Karpas-422 (cell line): ENCODE measurements at regions not wholly inside any gene's neighbourhood (a gene's known extent, or its start where the extent isn't known, plus 50 kb on each side); places are given as distances from the start of the nearest gene placed in this dataset.

Experiments
- DNase-seq: peaks from one replicate; pipeline ENCODE4 v3.0.0-alpha.2; 2015
- H2AFZ ChIP-seq: fragments of 200-600 bp; sonication (generic); 2 replicates; pipeline ENCODE4 v1.6.1; 2014; ENCODE audit warnings: antibody characterized with exemption, low read length, mixed read lengths
- H3K27ac ChIP-seq: fragments of 200-600 bp; sonication (generic); 2 replicates; pipeline ENCODE4 v1.5.1; 2014; ENCODE audit warnings: mild to moderate bottlenecking, low read length, moderate library complexity
- H3K27me3 ChIP-seq: fragments of 200-600 bp; sonication (generic); 2 replicates; pipeline ENCODE4 v1.6.1; 2014; ENCODE audit warnings: low read length, mixed read lengths
- H3K36me3 ChIP-seq: fragments of 200-600 bp; sonication (generic); 2 replicates; pipeline ENCODE4 v1.6.1; 2014; ENCODE audit warnings: low read length, mixed read lengths; ENCODE audit not compliant: insufficient read depth
- H3K4me1 ChIP-seq: fragments of 200-600 bp; sonication (generic); 2 replicates; pipeline ENCODE4 v1.6.1; 2014; ENCODE audit warnings: mild to moderate bottlenecking, low read length, mixed read lengths
- H3K4me2 ChIP-seq: fragments of 200-600 bp; sonication (generic); 2 replicates; pipeline ENCODE4 v1.6.1; 2014; ENCODE audit warnings: low read length, low read depth, mild to moderate bottlenecking; ENCODE audit not compliant: poor library complexity, severe bottlenecking
- H3K4me3 ChIP-seq: fragments of 200-600 bp; sonication (generic); 2 replicates; pipeline ENCODE4 v1.5.1; 2014; ENCODE audit warnings: mild to moderate bottlenecking, antibody characterized with exemption, low read length, mixed read lengths
- H3K79me2 ChIP-seq: fragments of 200-600 bp; sonication (generic); 2 replicates; pipeline ENCODE4 v1.6.1; 2014; ENCODE audit warnings: mild to moderate bottlenecking, low read length, mixed read lengths
- H3K9ac ChIP-seq: fragments of 200-600 bp; sonication (generic); 2 replicates; pipeline ENCODE4 v1.6.0; 2014; ENCODE audit warnings: low read length
- H3K9me2 ChIP-seq: fragments of 200-600 bp; sonication (generic), shearing (Covaris generic); replicated peaks from 2 replicates; pipeline ENCODE4 v1.6.0; 2014; ENCODE audit warnings: mild to moderate bottlenecking, low read length, moderate library complexity; ENCODE audit not compliant: insufficient read depth
- H3K9me3 ChIP-seq: fragments of 300-700, 200-600 bp; sonication (generic); 2 replicates; pipeline ENCODE4 v1.6.1; 2014; ENCODE audit warnings: low read length, mixed read lengths
- H4K20me1 ChIP-seq: fragments of 200-600 bp; sonication (generic); 2 replicates; pipeline ENCODE4 v1.6.1; 2014; ENCODE audit warnings: mild to moderate bottlenecking, antibody characterized with exemption, low read length, low read depth; ENCODE audit not compliant: insufficient read depth

DNA sequence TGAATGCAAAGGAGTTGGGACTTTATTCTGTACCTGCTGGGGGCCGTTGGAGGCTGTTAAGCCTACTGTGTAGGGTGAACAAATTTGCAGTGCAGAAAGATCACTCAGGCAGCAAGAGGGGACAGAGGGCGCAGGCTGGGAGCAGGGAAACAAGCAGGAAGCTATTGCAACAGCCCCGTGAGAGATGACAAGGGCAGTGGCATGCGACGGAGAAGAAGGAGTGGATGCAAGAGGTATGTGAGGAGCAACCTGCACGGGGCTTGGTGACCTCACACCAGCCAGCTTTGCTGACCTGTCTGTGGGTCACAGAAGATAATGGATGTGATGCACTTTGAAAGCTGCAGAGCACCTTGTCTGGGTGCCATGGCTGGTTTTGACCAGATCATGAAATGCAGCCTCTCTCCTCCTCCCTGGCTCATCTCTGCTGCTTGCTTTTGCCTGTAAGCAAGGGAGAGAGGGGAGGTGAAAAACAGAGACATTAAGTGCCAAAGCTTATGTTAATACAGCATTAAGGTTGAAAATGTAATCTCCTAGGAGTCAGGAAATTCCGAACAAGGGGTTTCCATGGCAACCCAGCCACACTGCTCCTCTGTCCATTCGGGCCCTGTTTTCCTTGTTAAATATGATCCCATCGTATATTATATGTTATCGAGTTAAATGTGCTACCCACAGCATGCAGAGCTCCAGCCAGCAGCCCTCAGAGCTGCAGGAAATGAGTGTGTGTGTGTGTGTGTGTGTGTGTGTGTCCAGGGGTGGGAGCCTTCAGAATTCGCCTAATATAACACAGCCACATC, 314.3 kb upstream of the ZMIZ1 start:
- Histone ChIP-seq H3K9ac (no peak overlapping the region), H3K79me2 (no peaks in the 10 kb centered on the region), H4K20me1 (peaks cover 22% of the 10 kb centered on the region; the same call in 1 of the 2 replicates), H3K9me2 (no peaks in the 10 kb centered on the region), H3K4me3 (no peak overlapping the region), H3K27me3 (0 out of 2 replicates have a peak, but pooled peaks cover 3% of the 10 kb centered on the region), H3K4me2 (no peak overlapping the region), H3K4me1 (peaks cover 22% of the 10 kb centered on the region), H3K36me3 (no peaks in the 10 kb centered on the region), H3K9me3 (no peaks in the 10 kb centered on the region), H2AFZ (no peak overlapping the region), H3K27ac (no peak overlapping the region)
- DNase-seq: no peak

DNA sequence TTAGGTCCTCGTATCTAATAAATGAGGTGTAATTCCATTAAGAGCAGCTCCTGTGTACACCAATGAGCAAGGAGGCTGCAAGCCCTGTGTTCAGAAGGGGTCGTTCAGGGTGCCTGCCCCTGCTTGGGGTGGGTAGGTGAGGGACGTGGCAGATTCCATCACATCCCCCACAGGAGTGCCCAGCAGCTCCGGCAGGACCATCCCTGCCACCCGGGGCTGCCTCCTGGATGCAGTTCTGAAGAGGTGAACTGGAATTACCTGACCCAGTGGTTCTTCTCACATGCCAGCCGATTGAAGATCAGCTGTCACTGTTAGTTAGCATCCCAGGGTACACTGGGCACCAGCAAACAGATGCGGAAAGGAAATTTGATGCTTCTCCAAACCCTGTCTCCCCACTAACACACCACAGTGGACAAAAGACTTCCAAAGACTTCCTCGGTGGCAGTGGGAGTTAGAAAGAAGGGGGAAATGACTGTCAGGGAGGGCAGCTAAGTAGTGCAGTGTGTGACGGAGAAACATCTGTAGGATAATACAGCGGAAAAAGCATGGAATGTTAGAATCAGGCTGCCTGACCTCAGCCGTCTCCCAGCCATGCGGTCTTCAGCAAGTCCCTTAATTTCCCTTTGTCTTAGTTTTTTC, 313.6 kb upstream of the ZMIZ1 start:
- Histone ChIP-seq H3K4me1 (peaks cover 23% of the 10 kb centered on the region), H3K4me2 (no peak overlapping the region), H3K9me2 (no peaks in the 10 kb centered on the region), H4K20me1 (peaks cover 27% of the 10 kb centered on the region; the same call in 1 of the 2 replicates), H3K27ac (no peak overlapping the region), H3K9ac (no peak overlapping the region), H3K4me3 (no peak overlapping the region), H3K27me3 (0 out of 2 replicates have a peak, but pooled peaks cover 4% of the 10 kb centered on the region), H3K36me3 (no peaks in the 10 kb centered on the region), H2AFZ (no peak overlapping the region), H3K79me2 (no peaks in the 10 kb centered on the region), H3K9me3 (no peaks in the 10 kb centered on the region)
- no peak for DNase-seq

DNA sequence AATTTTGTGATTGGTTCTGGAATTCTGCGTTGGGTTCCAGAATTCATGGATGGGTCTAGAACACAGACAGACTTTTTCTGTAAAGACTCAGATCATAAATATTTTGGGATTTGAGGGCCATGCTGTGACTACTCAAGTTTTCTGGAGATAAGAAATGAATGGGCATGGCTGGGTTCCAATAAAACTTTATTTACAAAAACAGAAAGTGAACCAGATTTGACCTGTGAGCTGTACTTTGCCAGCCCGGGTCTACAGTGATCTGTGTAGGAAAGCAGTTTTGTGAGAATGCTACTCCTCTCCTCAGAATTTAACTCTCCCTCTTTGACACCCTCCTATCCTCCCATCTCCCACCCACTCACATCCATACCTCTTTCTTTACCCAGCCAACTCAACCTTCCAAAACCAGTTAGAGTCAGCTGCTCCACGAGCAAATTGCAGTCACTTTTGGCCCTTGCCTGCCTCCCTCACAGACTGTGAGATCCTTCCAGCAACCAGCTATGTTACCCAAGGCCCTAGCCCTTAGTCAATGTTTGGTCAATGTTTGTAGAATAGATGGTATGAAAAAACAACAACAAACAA, 312.8 kb upstream of the ZMIZ1 start:
- Histone ChIP-seq H2AFZ (no peak overlapping the region), H3K9me2 (no peaks in the 10 kb centered on the region), H3K27me3 (0 out of 2 replicates have a peak, but pooled peaks cover 4% of the 10 kb centered on the region), H3K4me2 (no peak overlapping the region), H3K36me3 (no peaks in the 10 kb centered on the region), H3K9me3 (no peaks in the 10 kb centered on the region), H3K9ac (no peak overlapping the region), H3K4me3 (no peak overlapping the region), H4K20me1 (peaks cover 34% of the 10 kb centered on the region; the same call in 1 of the 2 replicates), H3K27ac (no peak overlapping the region), H3K79me2 (no peaks in the 10 kb centered on the region), H3K4me1 (peaks cover 28% of the 10 kb centered on the region)
- DNase-seq: no peak

DNA sequence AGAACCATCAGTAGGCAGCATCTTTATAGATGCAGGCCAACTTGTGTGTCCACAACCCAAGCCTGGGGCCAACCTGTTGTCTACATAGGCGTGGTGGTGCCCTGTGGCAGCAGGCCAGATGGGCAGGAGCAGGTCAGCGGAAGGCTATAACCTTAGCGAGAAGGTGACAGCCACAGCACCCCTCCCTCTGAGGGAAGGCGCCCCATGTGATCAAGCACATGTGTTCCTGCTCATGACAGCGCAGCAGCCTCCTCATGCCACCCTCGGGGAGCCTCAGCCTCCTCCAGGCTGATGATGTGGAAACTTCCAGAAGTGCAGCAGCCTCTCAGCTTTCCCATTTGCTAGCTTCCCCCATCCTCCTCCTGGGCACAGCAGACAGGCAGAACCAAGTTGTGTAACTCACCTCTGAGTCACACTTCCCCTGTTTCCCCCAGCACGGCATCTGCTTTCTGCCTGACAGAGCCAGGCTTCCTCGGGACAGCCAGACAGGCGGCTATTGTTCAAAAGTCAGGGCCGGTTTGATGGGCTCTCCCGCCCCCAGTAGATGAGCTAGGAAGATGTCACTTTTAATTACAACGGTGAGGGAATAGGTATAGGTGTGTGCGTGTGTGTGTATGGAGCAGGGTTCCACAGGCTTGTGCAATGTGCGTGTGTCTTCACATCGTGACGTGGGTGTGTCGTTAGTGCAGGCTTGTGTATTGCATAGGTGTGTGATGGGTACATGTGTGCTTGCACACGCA, 312.0 kb upstream of the ZMIZ1 start:
- Histone ChIP-seq H3K36me3 (no peaks in the 10 kb centered on the region), H3K9ac (no peak overlapping the region), H3K9me2 (no peaks in the 10 kb centered on the region), H2AFZ (no peak overlapping the region), H3K9me3 (no peaks in the 10 kb centered on the region), H3K4me1 (peaks cover 28% of the 10 kb centered on the region), H3K4me2 (peak overlapping the region; percentile 33), H3K79me2 (no peaks in the 10 kb centered on the region), H3K27me3 (0 out of 2 replicates have a peak, but pooled peaks cover 4% of the 10 kb centered on the region), H4K20me1 (peaks cover 34% of the 10 kb centered on the region; the same call in 1 of the 2 replicates), H3K27ac (no peak overlapping the region), H3K4me3 (no peak overlapping the region)
- DNase-seq: peak; percentile 73

DNA sequence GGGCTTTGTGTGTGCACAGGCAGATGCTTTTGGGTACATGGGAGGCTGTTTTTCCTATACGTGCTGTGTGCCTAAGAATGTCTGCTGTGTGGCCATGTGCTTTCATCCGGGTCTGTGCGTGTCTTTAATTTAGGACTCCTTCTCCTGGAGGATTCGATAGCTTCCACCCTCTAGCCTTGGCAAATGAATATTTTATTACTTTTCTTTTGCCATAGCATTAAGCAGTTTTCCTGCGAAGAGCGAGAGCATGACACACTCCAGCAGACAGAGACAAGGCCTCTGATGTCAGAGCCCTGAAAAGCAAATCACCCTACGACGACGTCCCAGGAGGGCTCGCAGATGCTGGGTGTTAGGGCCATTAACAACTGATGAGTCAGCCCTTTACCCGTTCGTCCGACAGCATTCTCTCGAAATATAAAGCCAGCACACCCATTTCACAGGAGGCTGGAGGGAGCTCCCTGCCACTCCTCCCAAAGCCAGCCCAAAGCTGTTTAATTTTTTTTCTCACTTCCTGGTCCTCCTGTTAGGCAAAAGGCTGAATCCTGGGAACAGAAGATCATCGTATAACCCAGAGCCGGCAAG, 311.3 kb upstream of the ZMIZ1 start:
- no peak overlapping the region for H3K27ac ChIP-seq
- H3K4me2 ChIP-seq: peak overlapping the region; percentile 33
- peaks cover 39% of the 10 kb centered on the region; the same call in 1 of the 2 replicates for H4K20me1 ChIP-seq
- no peaks in the 10 kb centered on the region for H3K79me2 ChIP-seq
- DNase-seq: peak; percentile 92
- no peak overlapping the region for H2AFZ ChIP-seq
- no peaks in the 10 kb centered on the region for H3K9me2 ChIP-seq
- peaks cover 28% of the 10 kb centered on the region for H3K4me1 ChIP-seq
- no peaks in the 10 kb centered on the region for H3K9me3 ChIP-seq
- H3K27me3 ChIP-seq: 0 out of 2 replicates have a peak, but pooled peaks cover 4% of the 10 kb centered on the region
- no peaks in the 10 kb centered on the region for H3K36me3 ChIP-seq
- no peak overlapping the region for H3K4me3 ChIP-seq
- no peak overlapping the region for H3K9ac ChIP-seq

DNA sequence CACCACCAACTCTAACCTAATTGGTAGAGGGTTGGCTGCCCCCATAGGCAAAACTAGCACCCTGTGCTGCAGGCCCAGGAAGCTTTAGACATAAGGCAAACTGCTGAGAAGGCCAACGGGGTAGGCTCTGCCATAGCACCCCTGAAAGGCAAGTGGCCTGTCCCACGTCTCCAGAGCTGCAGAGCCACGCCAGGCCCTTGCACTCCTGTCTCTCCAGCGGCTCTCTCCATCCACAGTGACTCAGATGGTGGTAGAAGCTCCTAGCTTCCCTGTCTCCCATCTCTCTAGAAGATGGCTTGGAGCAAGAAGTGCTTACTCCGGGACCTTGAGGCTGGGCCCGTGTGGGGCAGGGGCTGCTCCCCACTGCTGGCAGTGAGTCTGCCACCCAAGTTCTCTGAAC, 310.6 kb upstream of the ZMIZ1 start:
- no peak for DNase-seq
- H3K36me3 ChIP-seq: no peaks in the 10 kb centered on the region
- peak overlapping the region; percentile 20 for H3K4me2 ChIP-seq
- H3K9me3 ChIP-seq: no peaks in the 10 kb centered on the region
- no peaks in the 10 kb centered on the region for H3K79me2 ChIP-seq
- H3K4me3 ChIP-seq: no peak overlapping the region
- H3K27ac ChIP-seq: no peak overlapping the region
- peaks cover 46% of the 10 kb centered on the region; the same call in 1 of the 2 replicates for H4K20me1 ChIP-seq
- no peak overlapping the region for H2AFZ ChIP-seq
- H3K4me1 ChIP-seq: peaks cover 28% of the 10 kb centered on the region
- no peaks in the 10 kb centered on the region for H3K9me2 ChIP-seq
- 0 out of 2 replicates have a peak, but pooled peaks cover 4% of the 10 kb centered on the region for H3K27me3 ChIP-seq
- no peak overlapping the region for H3K9ac ChIP-seq

DNA sequence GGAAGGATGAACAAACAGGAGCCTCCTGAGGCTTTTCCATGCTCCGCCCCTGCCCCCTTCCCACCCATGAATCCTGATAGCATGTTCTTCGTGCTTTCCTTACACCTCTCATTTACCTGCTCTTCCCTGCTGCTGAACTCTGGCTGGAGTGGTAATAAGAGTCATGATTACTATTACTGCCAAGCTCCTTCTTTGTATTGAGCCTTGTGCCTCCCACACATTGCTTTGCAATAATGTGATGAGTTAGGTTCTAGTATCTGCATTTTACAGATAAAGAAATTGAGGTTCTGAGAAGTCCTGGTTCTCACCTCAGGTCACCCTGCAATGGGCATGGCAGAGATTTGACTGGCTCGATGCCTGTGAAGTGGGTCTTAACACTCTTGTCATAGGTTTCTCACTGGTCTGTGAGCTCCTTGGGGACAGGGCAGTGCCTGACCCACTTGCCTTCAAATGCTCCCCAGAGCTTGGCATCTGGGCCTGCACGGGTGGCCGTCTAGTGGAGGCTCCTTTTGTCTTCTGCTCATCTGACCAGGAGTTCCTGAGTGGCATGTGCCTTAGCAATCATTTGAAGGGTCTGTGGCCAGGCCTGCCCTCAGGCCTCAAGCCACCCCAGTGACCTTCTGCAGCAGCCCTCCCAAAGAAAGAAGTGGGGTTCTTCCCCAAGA, 309.2 kb upstream of the ZMIZ1 start:
- H4K20me1 ChIP-seq: peaks cover 56% of the 10 kb centered on the region; the same call in 1 of the 2 replicates
- H3K4me3 ChIP-seq: no peak overlapping the region
- H3K27me3 ChIP-seq: 0 out of 2 replicates have a peak, but pooled peaks cover 6% of the 10 kb centered on the region
- no peaks in the 10 kb centered on the region for H3K79me2 ChIP-seq
- no peak overlapping the region for H3K9ac ChIP-seq
- no peaks in the 10 kb centered on the region for H3K9me2 ChIP-seq
- no peak for DNase-seq
- H2AFZ ChIP-seq: no peak overlapping the region
- no peaks in the 10 kb centered on the region for H3K9me3 ChIP-seq
- no peak overlapping the region for H3K4me2 ChIP-seq
- H3K4me1 ChIP-seq: peaks cover 28% of the 10 kb centered on the region
- no peak overlapping the region for H3K27ac ChIP-seq
- no peaks in the 10 kb centered on the region for H3K36me3 ChIP-seq
